ENCODE measurements at regions not wholly inside any gene's neighbourhood (a gene's known extent, or its start where the extent isn't known, plus 50 kb on each side); places are given as distances from the start of the nearest gene placed in this dataset.

DNA sequence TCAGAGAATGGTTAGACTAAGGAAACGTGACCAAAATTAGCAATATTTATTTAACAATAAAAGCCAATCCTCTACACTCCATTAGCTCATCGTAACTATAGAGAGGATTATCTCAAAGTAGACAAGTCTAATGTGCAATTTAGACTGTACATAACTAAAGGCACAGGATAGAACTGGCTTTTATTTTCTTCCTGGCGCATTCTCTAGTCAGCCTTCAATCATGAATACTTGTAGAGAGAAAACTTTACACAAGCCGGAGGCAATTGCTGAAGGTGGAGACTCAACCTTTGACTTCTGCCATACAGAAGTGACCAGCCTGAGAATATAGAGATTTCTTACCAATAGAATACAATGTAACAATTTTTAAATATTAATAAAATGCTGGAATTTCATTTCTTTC, 777.9 kb downstream of the LTN1 start:
- H3K9me3 ChIP-seq (replicated peaks; ENCODE audit: control insufficient read depth, insufficient read depth, low read length), result no peaks in the 10 kb centered on the region
- ChIA-PET POLR2A (no interaction called here), CTCF (no interaction called here)
- FAIRE-seq, result no peak
- intact Hi-C loops (cut with micrococcal nuclease), result no loop called here
- TF ChIP-seq MYC (IDR thresholded peaks at IDR 0.05; ENCODE audit: low read depth, low read length) (no peak), POLR2A (IDR thresholded peaks at IDR 0.05; ENCODE audit: low read depth, low read length) (no peak), JUN (IDR thresholded peaks at IDR 0.05; ENCODE audit: borderline replicate concordance, insufficient read depth, insufficient read length, low read depth) (no peak), FOS (IDR thresholded peaks at IDR 0.05; ENCODE audit: borderline replicate concordance, insufficient read depth, low read length) (no peak), MAX (IDR thresholded peaks at IDR 0.05; ENCODE audit: insufficient read depth, insufficient read length) (no peak), GATA2 (IDR thresholded peaks at IDR 0.05; ENCODE audit: insufficient read depth, insufficient read length, low read depth, low read length) (no peak), POLR2AphosphoS5 (IDR thresholded peaks at IDR 0.05; ENCODE audit: insufficient read depth, low read depth, low read length) (no peak), EZH2 (IDR thresholded peaks at IDR 0.05; ENCODE audit: borderline replicate concordance, low read depth, low read length, severe bottlenecking) (no peak)
- TF ChIP-seq, protein P1, sequence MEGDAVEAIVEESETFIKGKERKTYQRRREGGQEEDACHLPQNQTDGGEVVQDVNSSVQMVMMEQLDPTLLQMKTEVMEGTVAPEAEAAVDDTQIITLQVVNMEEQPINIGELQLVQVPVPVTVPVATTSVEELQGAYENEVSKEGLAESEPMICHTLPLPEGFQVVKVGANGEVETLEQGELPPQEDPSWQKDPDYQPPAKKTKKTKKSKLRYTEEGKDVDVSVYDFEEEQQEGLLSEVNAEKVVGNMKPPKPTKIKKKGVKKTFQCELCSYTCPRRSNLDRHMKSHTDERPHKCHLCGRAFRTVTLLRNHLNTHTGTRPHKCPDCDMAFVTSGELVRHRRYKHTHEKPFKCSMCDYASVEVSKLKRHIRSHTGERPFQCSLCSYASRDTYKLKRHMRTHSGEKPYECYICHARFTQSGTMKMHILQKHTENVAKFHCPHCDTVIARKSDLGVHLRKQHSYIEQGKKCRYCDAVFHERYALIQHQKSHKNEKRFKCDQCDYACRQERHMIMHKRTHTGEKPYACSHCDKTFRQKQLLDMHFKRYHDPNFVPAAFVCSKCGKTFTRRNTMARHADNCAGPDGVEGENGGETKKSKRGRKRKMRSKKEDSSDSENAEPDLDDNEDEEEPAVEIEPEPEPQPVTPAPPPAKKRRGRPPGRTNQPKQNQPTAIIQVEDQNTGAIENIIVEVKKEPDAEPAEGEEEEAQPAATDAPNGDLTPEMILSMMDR (IDR thresholded peaks at IDR 0.05; ENCODE audit: extremely low read depth in 1 of 2, insufficient read depth in 1 of 2, low read depth in 1 of 2, low read length in 2 of 2), result no peak
- H3K4me1 ChIP-seq (ENCODE audit: control insufficient read depth, extremely low read depth, insufficient read depth, low read length), result no peaks in the 10 kb centered on the region
- no peak overlapping the region for H3K4me2 ChIP-seq (ENCODE audit: insufficient read depth, low read length)
- H3K4me3 ChIP-seq (replicated peaks in 1 of 3; ENCODE audit: insufficient read depth in 1 of 3, low read depth in 1 of 3, low read length in 3 of 3), result no peak overlapping the region
- no peaks in the 10 kb centered on the region for H3K9me1 ChIP-seq (replicated peaks; ENCODE audit: control insufficient read depth, extremely low read depth, insufficient read depth, low read length)
- no peak overlapping the region for H2AFZ ChIP-seq (ENCODE audit: low read depth, low read length)
- H3K36me3 ChIP-seq (ENCODE audit: control insufficient read depth in 2 of 2, extremely low read depth in 1 of 2, insufficient read depth in 2 of 2, low read length in 2 of 2), result no peaks in the 10 kb centered on the region
- dilution Hi-C loops (cut with MboI; ENCODE audit: extremely low pct_ligation_motif_present, low sequenced_read_pairs), result no loop called here
- H3K79me2 ChIP-seq (ENCODE audit: control insufficient read depth, insufficient read depth, low read length), result no peaks in the 10 kb centered on the region
- BruUV-seq (replicated peaks), result no TSS peak
- no peaks in the 10 kb centered on the region for H3K27me3 ChIP-seq (ENCODE audit: control insufficient read depth in 2 of 2, insufficient read depth in 2 of 2, low read length in 2 of 2)
- no peak for DNase-seq (ENCODE audit: low read depth, low spot score)
- H4K20me1 ChIP-seq (replicated peaks; ENCODE audit: control insufficient read depth, extremely low read depth, insufficient read depth, low read length), result no peaks in the 10 kb centered on the region
- no peak overlapping the region for H3K9ac ChIP-seq (replicated peaks; ENCODE audit: extremely low read depth, insufficient read depth, low read length)
- H3K27ac ChIP-seq (ENCODE audit: insufficient read depth, low read depth, low read length), result no peak overlapping the region
